SK-N-SH treated with all-trans-retinoic acid at 6 μM for 48 hours (cell line): ENCODE measurements at regions not wholly inside any gene's neighbourhood (a gene's known extent, or its start where the extent isn't known, plus 50 kb on each side); places are given as distances from the start of the nearest gene placed in this dataset.

Source experiments
- ATAC-seq: fragments of 200-7000 bp; cut with Tn5 transposase; 3 replicates; pipeline ENCODE4 v1.9.1; 2020; ENCODE audit warnings: mild to moderate bottlenecking, moderate library complexity
- CREB5 ChIP-seq: fragments of 250-450 bp; sonication (Bioruptor Pico); IDR thresholded peaks from 2 replicates; pipeline ENCODE4 v1.5.1; 2020; ENCODE audit warnings: low read depth, mild to moderate bottlenecking, moderate library complexity
- CSDC2 ChIP-seq: fragments of 250-450 bp; sonication (Bioruptor Pico); IDR thresholded peaks from 2 replicates; pipeline ENCODE4 v1.5.0; 2020; ENCODE audit warnings: mild to moderate bottlenecking, moderate library complexity
- CSRNP3 ChIP-seq: fragments of 250-450 bp; sonication (Bioruptor Pico); IDR thresholded peaks from 2 replicates; pipeline ENCODE4 v1.5.1; 2021; ENCODE audit warnings: mild to moderate bottlenecking, moderate library complexity
- PATZ1 ChIP-seq: fragments of 250-450 bp; sonication (Bioruptor Pico); IDR thresholded peaks from 2 replicates; pipeline ENCODE4 v1.8.0; 2020; ENCODE audit warnings: mild to moderate bottlenecking, moderate library complexity, borderline replicate concordance
- POU6F1 ChIP-seq: fragments of 250-450 bp; sonication (Bioruptor Pico); IDR thresholded peaks from 2 replicates; pipeline ENCODE4 v1.8.0; 2021; ENCODE audit warnings: low read depth, mild to moderate bottlenecking, moderate library complexity, borderline replicate concordance
- RARB ChIP-seq: fragments of 250-450 bp; sonication (Bioruptor Pico); IDR thresholded peaks from 2 replicates; pipeline ENCODE4 v1.8.0; 2021; ENCODE audit warnings: mild to moderate bottlenecking, moderate library complexity
- SNAI2 ChIP-seq: fragments of 250-450 bp; sonication (Bioruptor Pico); IDR thresholded peaks from 2 replicates; pipeline ENCODE4 v1.5.0; 2020; ENCODE audit warnings: mild to moderate bottlenecking, moderate library complexity
- TSHZ2 ChIP-seq: fragments of 250-450 bp; sonication (Bioruptor Pico); IDR thresholded peaks from 2 replicates; pipeline ENCODE4 v1.5.0; 2020; ENCODE audit warnings: mild to moderate bottlenecking, moderate library complexity
- ZC3H10 ChIP-seq: fragments of 250-450 bp; sonication (Bioruptor Pico); IDR thresholded peaks from 2 replicates; pipeline ENCODE4 v1.5.1; 2021; ENCODE audit warnings: mild to moderate bottlenecking, moderate library complexity
- ZFP3 ChIP-seq: fragments of 250-450 bp; sonication (Bioruptor Pico); IDR thresholded peaks from 2 replicates; pipeline ENCODE4 v1.5.0; 2020; ENCODE audit warnings: mild to moderate bottlenecking, moderate library complexity
- ZFP30 ChIP-seq: fragments of 450-650 bp; formaldehyde crosslinking; IDR thresholded peaks from 2 replicates; pipeline ENCODE4 v1.5.0; 2022; ENCODE audit warnings: mild to moderate bottlenecking, moderate library complexity
- ZNF565 ChIP-seq: fragments of 450-650 bp; formaldehyde crosslinking; conservative IDR thresholded peaks from 2 replicates; pipeline ENCODE4 v1.5.0; 2020; ENCODE audit warnings: low read depth, mild to moderate bottlenecking, moderate library complexity
- ZNF70 ChIP-seq: fragments of 450-650 bp; formaldehyde crosslinking; IDR thresholded peaks from 2 replicates; pipeline ENCODE4 v1.5.0; 2020; ENCODE audit warnings: mild to moderate bottlenecking, moderate library complexity
- ZNF8 ChIP-seq: fragments of 450-650 bp; formaldehyde crosslinking; IDR thresholded peaks from 2 replicates; pipeline ENCODE4 v1.5.0; 2020; ENCODE audit warnings: mild to moderate bottlenecking, moderate library complexity

- TF ChIP-seq CSDC2, result no peak
Measured at GRCh38 chr5:173535166-173535975, 81.1 kb downstream of the BOD1 start (continued).

GRCh38 chr5:173534664-173535063 lies 81.8 kb downstream of the BOD1 start:
- no peak for TF ChIP-seq POU6F1 (CRISPR knock-in tag)
- no peak for TF ChIP-seq CREB5 (CRISPR knock-in tag)
- TF ChIP-seq ZNF8 (CRISPR knock-in tag), result no peak
- no peak for TF ChIP-seq ZC3H10 (CRISPR knock-in tag)
- no peak for TF ChIP-seq ZFP30
- TF ChIP-seq CSRNP3 (CRISPR knock-in tag), result no peak
- no peak for TF ChIP-seq RARB (CRISPR knock-in tag)
- no peak for ATAC-seq

- no peak for ATAC-seq
- TF ChIP-seq ZC3H10 (CRISPR knock-in tag) (no peak), SNAI2 (no peak), RARB (CRISPR knock-in tag) (no peak)
- TF ChIP-seq, all 23 proteins: peak for 0
Measured at GRCh38 chr5:173534031-173534430, 82.4 kb downstream of the BOD1 start.

- TF ChIP-seq ZFP3 (CRISPR knock-in tag) (no peak), ZNF70 (CRISPR knock-in tag) (no peak), SNAI2 (no peak), ZNF565 (CRISPR knock-in tag) (no peak), ZFP30 (no peak), PATZ1 (CRISPR knock-in tag) (no peak), CREB5 (CRISPR knock-in tag) (no peak), TSHZ2 (no peak)
- ATAC-seq, result no peak
Measured at GRCh38 chr5:173532689-173533250, 83.7 kb downstream of the BOD1 start.
